ENCODE measurements at regions not wholly inside any gene's neighbourhood (a gene's known extent, or its start where the extent isn't known, plus 50 kb on each side); places are given as distances from the start of the nearest gene placed in this dataset.
"Not testable (repeated sequence)": the region's sequence is repeated elsewhere in the genome, so short reads cannot be mapped to it uniquely, and the experiment has no call there.

DNA sequence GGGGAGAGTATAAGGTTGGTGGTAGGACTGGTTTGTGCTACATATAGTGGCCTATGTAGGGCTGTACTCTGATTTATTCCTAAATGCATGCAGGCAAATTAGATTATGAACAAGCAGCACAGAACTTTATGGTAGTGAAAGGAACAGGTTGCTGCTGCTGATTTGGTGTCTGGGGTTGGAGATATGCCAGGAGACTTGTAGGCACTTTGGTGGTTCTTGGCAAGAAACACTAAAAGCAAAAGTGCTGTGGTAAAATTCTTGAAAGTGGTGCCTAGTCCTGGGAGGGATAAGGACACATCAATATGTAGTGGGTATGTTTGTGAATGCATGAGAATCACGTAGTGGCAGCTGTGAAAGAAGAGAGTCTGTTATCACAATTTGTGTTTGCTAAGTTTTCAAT is 2126.0 kb downstream of the TP53TG3F start:
- DNase-seq: no peak

GRCh38 chr16:35590913-35591312 is 2131.5 kb downstream of the TP53TG3F start:
- DNase-seq: not testable (repeated sequence)

DNA sequence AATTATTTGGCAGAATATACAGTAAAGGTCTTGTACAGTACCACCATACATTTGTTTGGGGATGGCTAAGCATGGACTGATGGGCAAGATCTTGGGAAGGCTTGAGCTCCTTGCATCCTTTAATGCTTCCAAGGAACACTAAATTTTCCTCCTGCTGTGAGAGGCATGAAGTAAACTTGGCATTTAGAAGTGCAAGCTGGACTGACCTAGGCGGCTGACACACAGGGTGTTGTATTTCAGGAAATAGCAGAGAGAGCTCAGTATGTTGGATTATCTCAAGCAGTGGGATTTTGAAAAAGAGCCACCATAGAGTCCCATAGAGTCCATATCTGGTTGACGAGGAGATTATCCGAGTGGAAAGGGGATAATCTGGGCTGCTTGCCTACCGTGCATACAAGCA is 2137.1 kb downstream of the TP53TG3F start:
- DNase-seq: no peak

DNA sequence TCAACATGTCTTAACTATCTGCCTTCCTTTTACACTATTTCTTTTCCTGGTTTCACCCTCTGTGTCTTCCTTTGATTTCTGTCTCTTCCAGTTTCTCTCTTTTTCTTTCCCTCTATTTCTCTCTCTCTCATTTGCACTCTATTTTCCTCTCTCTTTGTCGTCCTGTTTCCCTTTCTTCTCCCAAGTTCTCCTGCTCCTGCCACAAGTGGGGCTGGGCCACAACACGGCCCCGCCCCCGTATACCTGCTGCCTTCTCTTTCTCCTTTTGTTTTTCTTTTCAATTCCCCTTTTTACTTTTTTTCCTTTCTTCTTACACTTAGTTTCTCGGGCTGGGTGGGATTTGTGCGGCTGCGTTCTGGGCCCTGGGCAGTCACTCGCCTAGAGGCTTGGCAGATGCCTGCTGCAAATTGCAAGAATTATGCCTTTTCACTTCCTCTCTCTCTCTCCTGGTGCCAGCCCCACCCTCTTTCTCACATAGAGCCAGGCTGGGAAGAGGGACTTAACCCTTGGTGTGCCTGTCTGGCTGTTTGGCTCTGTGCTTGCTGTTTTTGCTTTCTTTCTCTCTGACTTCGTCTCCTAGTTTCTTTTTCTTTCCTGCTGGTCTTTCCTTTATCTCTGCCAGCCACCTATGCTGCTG is 2139.4 kb downstream of the TP53TG3F start:
- DNase-seq: no peak

GRCh38 chr16:35599429-35600160 is 2140.2 kb downstream of the TP53TG3F start:
- no peak for DNase-seq

DNA sequence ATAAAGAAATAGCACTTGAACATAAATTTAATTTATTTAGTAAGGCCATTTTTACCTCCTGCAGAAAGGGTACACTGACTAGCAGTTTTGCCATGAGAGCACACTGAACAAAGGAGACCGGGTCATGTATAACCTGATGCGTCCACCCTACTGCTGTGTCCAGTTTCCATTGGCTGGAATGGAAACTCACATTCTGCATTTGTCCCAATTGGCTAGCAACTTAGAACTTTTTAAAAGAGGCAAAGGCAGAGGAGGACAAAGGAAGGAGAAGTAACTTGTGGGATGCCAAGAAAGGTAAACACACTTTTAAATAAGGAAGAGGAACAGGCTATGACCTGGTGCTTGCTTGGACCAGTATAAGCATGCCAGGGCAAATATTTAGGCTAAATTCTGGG is 2140.7 kb downstream of the TP53TG3F start:
- DNase-seq: not testable (repeated sequence)

DNA sequence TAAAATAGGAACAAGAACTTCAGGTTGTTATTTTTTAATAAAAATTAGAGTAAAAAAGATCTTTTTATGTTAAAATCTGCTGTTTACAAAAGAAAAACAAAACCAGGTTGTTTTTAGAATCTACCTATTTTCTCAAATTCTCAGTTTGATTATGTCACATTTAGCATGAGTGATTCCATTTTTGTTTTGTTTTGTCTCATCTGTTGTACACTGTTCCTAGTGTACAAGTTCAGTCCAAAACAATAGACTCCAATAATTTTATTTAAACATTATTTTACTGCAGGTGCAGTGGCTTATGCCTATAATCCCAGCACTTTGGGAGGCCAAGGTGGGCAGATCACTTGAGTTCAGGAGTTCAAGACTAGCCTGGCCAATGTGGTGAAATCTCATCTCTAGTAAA is 2142.7 kb downstream of the TP53TG3F start:
- DNase-seq: no peak

GRCh38 chr16:35603371-35603770 is 2144.0 kb downstream of the TP53TG3F start:
- not testable (repeated sequence) for DNase-seq

DNA sequence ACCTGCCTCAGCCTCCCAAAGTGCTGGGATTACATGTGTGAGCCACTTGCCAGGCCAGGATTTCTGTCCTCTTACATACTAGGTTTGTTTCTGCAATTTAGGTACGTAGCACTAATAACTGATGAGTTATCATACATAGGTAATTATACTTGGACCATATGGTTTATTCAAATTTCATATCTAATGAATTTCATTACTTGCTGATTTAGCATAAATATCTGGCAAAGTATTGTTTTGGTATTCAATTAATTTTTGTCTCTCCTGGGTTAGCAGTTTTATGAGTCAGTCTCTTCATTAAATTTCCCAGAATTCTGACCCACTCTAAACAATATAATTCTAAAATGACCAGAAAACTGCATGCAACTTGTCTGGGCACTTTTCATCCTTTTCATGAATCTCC is 2146.5 kb downstream of the TP53TG3F start:
- no peak for DNase-seq

GRCh38 chr16:35614883-35615282 is 2155.5 kb downstream of the TP53TG3F start:
- DNase-seq: not testable (repeated sequence)

DNA sequence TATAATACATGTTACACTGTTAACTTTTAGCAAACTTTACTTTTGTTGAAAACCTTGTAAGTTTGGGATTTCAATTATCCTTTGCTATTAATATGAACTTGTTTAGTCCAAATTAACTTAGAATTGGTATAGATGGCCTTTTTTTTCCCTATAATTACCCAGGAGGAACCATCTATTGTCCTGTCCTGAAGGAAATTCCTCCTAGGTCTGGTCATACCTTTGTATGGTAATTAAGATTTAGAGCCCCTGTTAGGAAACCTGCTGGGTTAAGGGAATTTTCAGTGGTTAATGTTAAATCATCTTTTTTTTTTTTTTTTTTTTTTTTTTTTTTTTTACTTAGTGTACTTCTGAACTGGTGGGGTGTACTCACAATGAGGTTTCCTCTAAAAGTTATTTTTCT is 2159.8 kb downstream of the TP53TG3F start:
- not testable (repeated sequence) for DNase-seq

DNA sequence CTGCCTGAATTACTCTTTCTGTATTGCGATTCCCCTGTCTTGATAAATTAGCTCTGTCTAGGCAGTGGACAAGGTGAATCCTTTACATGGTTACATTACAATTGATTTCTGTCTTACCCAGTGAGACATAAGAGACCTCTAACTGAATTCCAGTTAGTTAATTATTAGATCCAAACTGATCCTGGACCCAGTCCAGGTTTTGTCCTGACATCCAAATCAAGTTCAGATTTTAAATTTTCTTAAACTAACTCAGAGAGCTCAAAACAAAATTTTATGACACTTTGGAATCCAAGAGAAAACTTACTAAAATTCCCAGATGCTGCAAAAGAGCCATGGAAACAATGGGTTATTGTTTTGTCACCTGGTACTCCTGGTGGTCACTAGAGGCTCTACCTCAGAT is 2166.6 kb downstream of the TP53TG3F start:
- DNase-seq: no peak

- no peak for DNase-seq
Observed at GRCh38 chr16:35628976-35629375, 2169.6 kb downstream of the TP53TG3F start.

GRCh38 chr16:35631261-35631945 is 2172.0 kb downstream of the TP53TG3F start:
- DNase-seq: no peak

DNA sequence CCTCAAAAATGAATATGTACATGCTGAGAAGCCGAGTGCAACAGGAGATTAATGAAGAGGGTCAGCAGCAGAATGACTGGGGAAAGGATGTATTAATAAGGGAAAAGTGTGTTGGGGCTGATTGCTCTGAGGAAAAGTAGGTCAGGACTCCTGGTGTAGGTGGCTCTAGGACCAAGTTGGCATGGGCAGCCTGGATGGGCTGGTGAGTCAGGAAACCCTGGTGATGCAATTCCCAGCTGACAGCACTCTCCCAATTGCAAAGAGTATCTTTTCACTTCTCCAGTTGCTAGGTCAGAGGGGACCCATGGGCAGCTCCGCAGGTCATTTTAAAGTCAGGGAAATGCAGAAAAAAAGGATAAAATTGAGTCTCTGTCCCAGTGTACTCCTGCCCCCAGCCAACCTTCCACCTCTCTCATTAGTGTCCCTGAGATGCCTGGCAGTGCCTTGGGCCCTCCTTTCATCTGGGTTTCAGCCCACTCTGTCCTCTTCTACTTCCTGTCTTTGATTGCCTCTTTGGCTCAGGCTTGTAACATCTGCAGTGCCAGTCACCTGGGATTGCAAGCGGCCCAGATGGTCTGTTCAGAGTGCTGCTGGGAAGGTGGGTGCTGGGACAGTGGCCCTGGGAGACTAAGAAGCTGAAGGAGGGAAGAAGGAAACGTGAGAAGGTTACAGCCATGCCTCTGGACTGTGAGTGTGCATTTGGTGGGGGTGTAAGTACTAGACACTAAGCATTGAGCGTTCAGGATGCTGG is 2177.2 kb downstream of the TP53TG3F start:
- no peak for DNase-seq

- no peak for DNase-seq
Observed at GRCh38 chr16:35637683-35638082, 2178.3 kb downstream of the TP53TG3F start.

DNA sequence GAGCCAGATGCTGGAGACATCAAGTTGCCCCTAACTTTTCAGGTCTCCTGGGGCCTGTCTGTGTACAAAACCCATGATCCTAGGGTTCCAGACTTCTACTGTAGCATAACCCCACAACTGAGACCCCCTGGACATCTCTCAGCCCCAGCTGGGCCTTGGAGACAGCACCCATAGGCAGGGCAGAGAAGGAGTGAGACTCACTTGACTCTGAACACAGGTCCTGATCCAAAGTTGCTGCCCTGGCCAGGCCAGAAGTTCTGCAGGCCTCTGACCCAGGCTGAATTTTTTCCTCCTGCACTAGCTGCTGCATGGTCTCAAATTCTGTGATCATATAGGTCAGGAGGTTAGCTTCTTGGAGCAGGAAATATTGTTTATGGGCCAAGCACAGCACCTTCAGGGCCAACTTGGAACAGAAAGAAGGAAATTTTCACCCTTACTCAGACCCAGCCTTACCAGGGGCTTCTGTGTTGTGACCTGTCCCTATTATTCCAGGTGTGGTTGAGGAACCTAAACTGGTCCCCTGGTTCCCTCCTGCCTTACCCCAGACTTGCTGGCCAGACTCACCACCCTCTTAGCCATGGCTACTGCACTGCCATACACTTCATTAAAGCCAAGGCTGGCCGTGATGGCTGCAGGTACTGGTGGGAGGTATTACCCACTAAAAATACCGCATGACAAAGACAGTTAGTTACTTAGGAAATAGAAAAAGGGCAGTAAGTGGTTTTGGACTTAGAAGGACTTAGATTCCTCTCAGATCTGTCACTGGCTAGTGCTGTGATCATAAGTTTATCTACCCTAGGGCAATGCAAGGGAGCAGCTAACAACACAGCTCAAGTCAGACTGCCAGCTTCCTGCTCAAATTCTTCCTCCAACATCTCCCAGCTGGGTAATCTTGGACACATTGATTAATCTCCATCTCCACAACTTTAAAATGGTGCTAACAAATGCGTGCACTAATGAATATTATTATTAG is 2180.1 kb downstream of the TP53TG3F start:
- no peak for DNase-seq

DNA sequence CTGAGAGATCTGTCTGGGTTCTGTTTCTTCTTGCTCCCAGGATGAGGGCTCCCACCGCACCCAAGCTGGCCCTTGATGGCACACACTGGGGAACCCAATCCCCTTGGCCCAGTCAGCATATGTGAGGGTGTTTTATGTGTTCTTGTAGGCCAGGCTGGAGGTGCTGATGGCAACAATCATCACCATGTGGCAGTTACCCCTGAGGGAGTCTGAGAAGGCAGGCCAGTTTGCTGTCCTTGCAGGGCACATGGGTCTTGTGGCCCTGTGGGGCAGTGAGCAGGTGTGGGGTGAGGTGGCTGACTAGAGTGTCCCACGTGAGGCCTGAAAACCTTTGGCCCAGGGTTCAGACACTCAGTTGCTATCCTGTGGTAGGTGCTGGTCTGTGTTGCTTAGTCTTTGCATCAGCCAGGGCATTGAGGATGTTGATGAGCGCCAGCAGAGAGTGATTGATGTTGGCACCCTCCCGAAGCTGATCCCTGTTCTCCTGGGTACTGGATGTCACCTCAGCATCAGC is 2183.0 kb downstream of the TP53TG3F start:
- no peak for DNase-seq

DNA sequence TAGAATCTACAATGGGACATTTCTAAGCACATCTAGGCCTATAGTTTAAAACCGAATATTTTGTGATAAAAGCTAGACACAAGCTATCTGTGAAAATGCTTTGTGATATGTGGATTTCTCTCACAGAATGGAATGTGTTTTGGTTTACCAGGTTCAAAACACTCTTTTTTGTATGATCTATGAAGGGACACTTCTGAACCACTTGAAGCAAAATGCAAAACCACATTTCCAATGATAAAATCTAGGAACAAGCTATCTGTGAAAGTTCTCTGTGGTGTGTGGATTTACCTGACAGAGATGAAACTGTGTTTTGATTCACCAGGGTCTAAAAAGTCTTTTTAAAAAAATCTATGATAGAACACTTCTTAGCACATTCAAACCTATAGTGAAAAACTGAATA is 2192.4 kb downstream of the TP53TG3F start:
- no peak for DNase-seq

DNA sequence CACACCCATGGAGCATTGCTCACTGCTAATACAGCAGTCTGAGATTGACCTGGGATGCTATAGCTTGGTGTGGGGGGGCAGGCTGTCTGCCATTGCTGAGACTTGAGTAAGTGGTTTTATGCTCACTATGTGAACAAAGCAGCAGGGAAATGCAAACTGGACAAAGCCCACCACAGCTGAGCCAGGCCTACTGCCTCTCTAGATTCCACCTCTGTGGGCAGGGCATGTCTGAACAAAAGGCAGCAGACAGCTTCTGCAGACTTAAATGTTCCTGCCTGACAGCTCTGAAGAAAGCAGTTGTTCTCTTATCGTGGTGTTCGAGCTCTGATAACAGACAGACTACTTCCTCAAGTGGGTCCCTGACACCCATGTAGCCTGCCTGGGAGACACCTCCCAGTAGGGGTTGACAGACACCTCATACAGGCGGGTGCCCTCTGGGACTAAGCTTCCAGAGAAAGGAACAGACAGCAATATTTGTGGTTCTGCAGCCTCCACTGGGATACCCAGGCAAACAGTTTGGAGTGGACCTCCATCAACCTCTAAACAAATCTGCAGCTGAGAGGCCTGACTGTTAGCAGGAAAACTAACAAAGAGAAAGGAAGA is 2204.8 kb downstream of the TP53TG3F start:
- DNase-seq: no peak

DNA sequence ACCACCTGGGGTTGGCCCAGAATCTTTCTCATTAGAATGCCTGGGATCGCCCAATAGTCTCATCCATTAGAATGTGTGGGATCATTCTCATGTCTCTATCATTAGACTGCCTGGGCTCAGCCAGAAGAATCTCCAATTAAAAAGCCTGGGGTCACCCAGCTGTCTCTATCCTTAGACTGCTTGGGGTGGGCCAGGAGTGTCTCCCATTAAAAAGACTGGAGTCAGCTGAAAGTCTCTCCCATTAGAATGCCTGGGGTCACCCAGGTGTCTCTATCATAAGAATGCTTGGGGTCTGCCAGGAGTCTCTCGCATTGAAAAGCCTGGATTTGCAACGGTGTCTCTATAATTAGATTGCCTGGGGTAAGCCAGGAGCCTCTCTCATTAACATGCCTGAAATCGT is 2225.7 kb downstream of the TP53TG3F start:
- DNase-seq: no peak

Measured in stimulated activated CD4-positive, alpha-beta T cell treated with anti-CD3 and anti-CD28 coated beads, Interleukin-1b, Interleukin-23, amount 100 ng/mL, for 48 hours (primary cell).